Activated naive CD8-positive, alpha-beta T cell (primary cell): ENCODE measurements at regions not wholly inside any gene's neighbourhood (a gene's known extent, or its start where the extent isn't known, plus 50 kb on each side); places are given as distances from the start of the nearest gene placed in this dataset.

Experiments used
- H3K27ac Mint-ChIP-seq: one replicate; pipeline ENCODE4 v1.8.0; 2021; ENCODE audit warnings: mixed read lengths
- H3K27me3 Mint-ChIP-seq: one replicate; pipeline ENCODE4 v1.8.0; 2021; ENCODE audit warnings: mixed read lengths
- H3K36me3 Mint-ChIP-seq: one replicate; pipeline ENCODE4 v1.8.0; 2021; ENCODE audit warnings: mixed read lengths
- H3K4me1 Mint-ChIP-seq: one replicate; pipeline ENCODE4 v1.8.0; 2021; ENCODE audit warnings: low read depth, mixed read lengths
- H3K4me3 Mint-ChIP-seq: one replicate; pipeline ENCODE4 v1.8.0; 2021; ENCODE audit warnings: mild to moderate bottlenecking, mixed read lengths
- H3K9me3 Mint-ChIP-seq: one replicate; pipeline ENCODE4 v1.8.0; 2021; ENCODE audit warnings: low read depth, mixed read lengths

DNA sequence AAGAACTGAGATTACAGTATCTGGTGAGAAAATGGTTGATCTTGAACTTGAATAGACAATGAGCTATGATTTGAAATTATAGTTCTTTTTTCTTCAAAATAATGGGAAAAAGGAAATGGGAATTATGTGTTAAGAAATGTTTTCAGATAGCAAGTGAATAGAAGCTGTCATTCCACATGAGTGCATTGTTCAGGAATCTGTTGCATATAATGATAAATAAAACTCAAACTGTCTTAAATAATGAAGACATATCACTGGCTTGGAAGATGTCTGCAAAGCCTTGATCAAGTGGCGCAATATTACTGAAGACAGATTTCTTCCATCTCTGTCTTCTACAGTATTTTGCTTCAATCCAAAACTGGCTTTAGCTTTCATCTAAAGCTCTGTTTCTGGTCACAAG lies 479.3 kb upstream of the ZFP42 start:
- Mint-ChIP-seq H3K27me3 (no peaks in the 10 kb centered on the region), H3K36me3 (no peaks in the 10 kb centered on the region), H3K4me3 (no peak overlapping the region), H3K4me1 (no peaks in the 10 kb centered on the region), H3K27ac (no peak overlapping the region), H3K9me3 (no peaks in the 10 kb centered on the region)

GRCh38 chr4:187541666-187542065 lies 453.9 kb upstream of the ZFP42 start:
- Mint-ChIP-seq H3K9me3 (peaks cover 16% of the 10 kb centered on the region), H3K27ac (no peak overlapping the region), H3K27me3 (no peaks in the 10 kb centered on the region), H3K36me3 (no peaks in the 10 kb centered on the region), H3K4me1 (no peaks in the 10 kb centered on the region), H3K4me3 (no peak overlapping the region)

GRCh38 chr4:187544461-187545053 lies 451.0 kb upstream of the ZFP42 start:
- Mint-ChIP-seq H3K9me3 (peaks cover 15% of the 10 kb centered on the region), H3K36me3 (no peaks in the 10 kb centered on the region), H3K4me1 (no peaks in the 10 kb centered on the region), H3K4me3 (no peak overlapping the region), H3K27ac (no peak overlapping the region), H3K27me3 (no peaks in the 10 kb centered on the region)

GRCh38 chr4:187547316-187547715 lies 448.3 kb upstream of the ZFP42 start:
- Mint-ChIP-seq H3K27ac (no peak overlapping the region), H3K36me3 (no peaks in the 10 kb centered on the region), H3K4me1 (no peaks in the 10 kb centered on the region), H3K4me3 (no peak overlapping the region), H3K27me3 (no peaks in the 10 kb centered on the region), H3K9me3 (peaks cover 9% of the 10 kb centered on the region)

DNA sequence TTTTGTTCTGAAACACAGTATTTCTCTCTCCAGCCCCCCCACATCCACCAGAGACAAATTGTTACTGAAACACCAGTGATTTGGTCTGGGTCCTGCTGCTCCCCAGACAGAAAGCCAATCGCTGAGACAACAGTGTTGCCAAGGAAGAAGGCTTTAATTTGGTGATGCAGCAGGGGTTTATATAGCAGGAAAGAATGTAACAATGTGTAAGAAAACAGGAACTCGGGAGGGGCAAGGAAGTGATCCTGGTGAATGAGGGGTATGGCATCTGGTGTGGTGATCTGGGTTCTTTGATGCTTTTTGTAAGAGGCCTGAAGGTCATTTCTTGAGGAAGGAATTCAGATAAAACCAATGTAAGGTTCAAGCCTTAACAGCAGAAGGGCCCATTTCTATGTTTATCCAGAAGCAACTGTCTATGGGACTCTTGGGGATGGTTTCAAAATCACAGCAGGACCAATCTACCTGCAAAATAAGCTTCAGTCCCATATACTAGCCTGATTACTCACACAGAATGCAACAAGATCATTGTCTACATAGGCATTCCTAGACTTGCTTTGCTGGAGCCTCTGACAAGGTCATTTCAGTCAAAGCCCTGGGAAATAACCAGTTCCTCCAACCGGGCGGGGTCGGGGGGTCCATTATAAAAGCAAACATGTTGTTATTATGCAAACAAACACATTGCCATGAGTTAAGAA lies 445.2 kb upstream of the ZFP42 start:
- Mint-ChIP-seq H3K4me1 (no peaks in the 10 kb centered on the region), H3K9me3 (peaks cover 7% of the 10 kb centered on the region), H3K36me3 (no peaks in the 10 kb centered on the region), H3K4me3 (no peak overlapping the region), H3K27ac (no peak overlapping the region), H3K27me3 (no peaks in the 10 kb centered on the region)

- Mint-ChIP-seq H3K27me3 (no peaks in the 10 kb centered on the region), H3K36me3 (no peaks in the 10 kb centered on the region), H3K9me3 (peaks cover 17% of the 10 kb centered on the region), H3K4me3 (no peak overlapping the region), H3K4me1 (no peaks in the 10 kb centered on the region), H3K27ac (no peak overlapping the region)
Observed at GRCh38 chr4:187552781-187553180, 442.8 kb upstream of the ZFP42 start.

GRCh38 chr4:187555174-187555573 lies 440.4 kb upstream of the ZFP42 start:
- peaks cover 11% of the 10 kb centered on the region for H3K9me3 Mint-ChIP-seq
- no peaks in the 10 kb centered on the region for H3K27me3 Mint-ChIP-seq
- H3K27ac Mint-ChIP-seq, result no peak overlapping the region
- H3K4me3 Mint-ChIP-seq, result no peak overlapping the region
- no peaks in the 10 kb centered on the region for H3K36me3 Mint-ChIP-seq
- no peaks in the 10 kb centered on the region for H3K4me1 Mint-ChIP-seq

- Mint-ChIP-seq H3K36me3 (no peaks in the 10 kb centered on the region), H3K9me3 (peaks cover 18% of the 10 kb centered on the region), H3K4me1 (no peaks in the 10 kb centered on the region), H3K27ac (no peak overlapping the region), H3K27me3 (no peaks in the 10 kb centered on the region), H3K4me3 (no peak overlapping the region)
Observed at GRCh38 chr4:187558391-187558790, 437.2 kb upstream of the ZFP42 start.

- no peaks in the 10 kb centered on the region for H3K36me3 Mint-ChIP-seq
- H3K4me1 Mint-ChIP-seq, result no peaks in the 10 kb centered on the region
- no peak overlapping the region for H3K4me3 Mint-ChIP-seq
- H3K27me3 Mint-ChIP-seq, result no peaks in the 10 kb centered on the region
- H3K27ac Mint-ChIP-seq, result no peak overlapping the region
- H3K9me3 Mint-ChIP-seq, result peaks cover 7% of the 10 kb centered on the region
Observed at GRCh38 chr4:187562345-187562744, 433.2 kb upstream of the ZFP42 start.

- Mint-ChIP-seq H3K27ac (no peak overlapping the region), H3K4me1 (no peaks in the 10 kb centered on the region), H3K9me3 (peaks cover 15% of the 10 kb centered on the region), H3K27me3 (no peaks in the 10 kb centered on the region), H3K4me3 (no peak overlapping the region), H3K36me3 (no peaks in the 10 kb centered on the region)
Observed at GRCh38 chr4:187565416-187565815, 430.2 kb upstream of the ZFP42 start.

DNA sequence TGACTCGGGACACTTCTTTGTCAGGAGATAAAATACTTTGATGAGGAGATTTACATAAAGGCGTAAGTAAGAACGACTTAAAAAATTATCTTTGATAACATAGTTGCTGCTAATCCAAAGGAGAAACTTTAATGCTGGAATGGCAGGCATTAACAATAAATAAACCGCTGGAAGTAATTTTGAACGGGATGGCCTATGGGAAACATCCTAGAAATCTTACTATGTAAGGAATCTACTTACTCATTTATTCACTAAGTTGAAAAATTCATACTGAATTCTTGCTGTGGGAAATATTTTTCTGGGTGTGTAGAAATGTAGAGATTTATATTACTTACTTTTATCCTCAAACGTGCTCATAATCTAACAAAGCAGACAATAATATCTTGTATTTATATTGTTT lies 425.7 kb upstream of the ZFP42 start:
- no peaks in the 10 kb centered on the region for H3K27me3 Mint-ChIP-seq
- H3K9me3 Mint-ChIP-seq, result peaks cover 9% of the 10 kb centered on the region

GRCh38 chr4:187575706-187576105 lies 419.9 kb upstream of the ZFP42 start:
- Mint-ChIP-seq H3K27ac (no peak overlapping the region), H3K9me3 (no peaks in the 10 kb centered on the region), H3K36me3 (no peaks in the 10 kb centered on the region), H3K4me1 (no peaks in the 10 kb centered on the region), H3K4me3 (no peak overlapping the region), H3K27me3 (no peaks in the 10 kb centered on the region)

More for the DNA sequence above, 425.7 kb upstream of the ZFP42 start:
- no peak overlapping the region for H3K27ac Mint-ChIP-seq
- H3K36me3 Mint-ChIP-seq, result no peaks in the 10 kb centered on the region
- no peaks in the 10 kb centered on the region for H3K4me1 Mint-ChIP-seq
- H3K4me3 Mint-ChIP-seq, result no peak overlapping the region

GRCh38 chr4:187576751-187577150 lies 418.8 kb upstream of the ZFP42 start:
- H3K27me3 Mint-ChIP-seq, result no peaks in the 10 kb centered on the region

DNA sequence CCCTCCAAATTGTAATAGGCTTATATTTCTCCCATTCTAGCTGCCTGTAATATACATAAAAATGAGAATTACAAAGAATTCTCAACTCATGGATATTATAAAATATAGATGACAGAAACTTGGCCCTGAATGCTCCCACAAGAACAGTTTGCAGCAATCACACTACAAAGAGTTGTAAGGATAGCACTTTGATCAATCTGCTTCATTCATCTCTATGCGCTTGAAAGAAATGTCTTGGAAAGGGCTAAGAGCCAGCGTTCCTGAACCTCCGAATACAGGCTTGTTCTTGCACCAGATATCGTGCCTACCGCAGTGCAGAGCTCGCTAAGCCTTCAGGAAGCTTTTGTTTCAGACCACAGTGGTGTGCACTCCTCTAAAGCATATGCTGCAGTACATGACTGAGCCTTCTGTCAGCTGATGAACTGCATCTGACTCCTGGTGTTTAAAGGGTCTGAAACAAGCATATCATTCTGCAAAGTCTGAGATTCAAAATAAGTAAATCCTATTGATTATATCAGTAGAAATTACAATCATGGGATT lies 417.6 kb upstream of the ZFP42 start:
- Mint-ChIP-seq H3K36me3 (no peaks in the 10 kb centered on the region), H3K27ac (no peak overlapping the region), H3K4me3 (no peak overlapping the region), H3K27me3 (no peaks in the 10 kb centered on the region), H3K4me1 (no peaks in the 10 kb centered on the region), H3K9me3 (peaks cover 4% of the 10 kb centered on the region)

More at GRCh38 chr4:187576751-187577150, 418.8 kb upstream of the ZFP42 start:
- peaks cover 4% of the 10 kb centered on the region for H3K9me3 Mint-ChIP-seq
- no peaks in the 10 kb centered on the region for H3K36me3 Mint-ChIP-seq
- H3K27ac Mint-ChIP-seq, result no peak overlapping the region
- H3K4me3 Mint-ChIP-seq, result no peak overlapping the region
- no peaks in the 10 kb centered on the region for H3K4me1 Mint-ChIP-seq

GRCh38 chr4:187586892-187587291 lies 408.7 kb upstream of the ZFP42 start:
- Mint-ChIP-seq H3K27me3 (no peaks in the 10 kb centered on the region), H3K36me3 (no peaks in the 10 kb centered on the region), H3K27ac (no peak overlapping the region), H3K4me3 (no peak overlapping the region), H3K9me3 (peaks cover 4% of the 10 kb centered on the region), H3K4me1 (no peaks in the 10 kb centered on the region)

DNA sequence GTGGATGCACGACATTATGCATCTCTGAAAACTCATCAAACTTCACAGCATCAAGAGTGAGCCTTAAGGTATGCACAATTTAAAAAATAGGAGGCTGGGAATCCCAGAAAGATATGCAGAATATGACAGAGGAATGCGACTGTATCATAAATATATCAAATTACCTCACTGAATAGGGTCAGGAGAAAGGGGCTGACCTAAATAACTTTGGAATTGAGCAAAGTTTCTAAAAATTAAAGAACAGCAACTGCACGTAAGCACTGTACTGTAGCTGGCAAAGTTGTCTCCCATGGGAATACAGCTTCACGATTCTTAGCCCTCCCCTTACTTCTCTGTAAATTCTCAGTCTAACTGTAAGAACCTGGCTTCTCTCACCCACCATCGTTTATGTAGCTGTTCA lies 397.4 kb upstream of the ZFP42 start:
- Mint-ChIP-seq H3K4me3 (no peak overlapping the region), H3K9me3 (peaks cover 4% of the 10 kb centered on the region), H3K4me1 (no peaks in the 10 kb centered on the region), H3K27me3 (no peaks in the 10 kb centered on the region), H3K27ac (no peak overlapping the region), H3K36me3 (no peaks in the 10 kb centered on the region)
